ENCODE measurements at regions not wholly inside any gene's neighbourhood (a gene's known extent, or its start where the extent isn't known, plus 50 kb on each side); places are given as distances from the start of the nearest gene placed in this dataset.

- 82% methylated on average over 10 of the region's 10 CpGs for WGBS
Measured at GRCh38 chr18:61949946-61950345, 57.1 kb upstream of the RNF152 start.

GRCh38 chr18:61948846-61949438 is 56.1 kb upstream of the RNF152 start:
- TF ChIP-seq JUND (IDR thresholded peaks at IDR 0.05) (no peak), TAF1 (conservative IDR thresholded peaks at IDR 0.05) (no peak), MAX (IDR thresholded peaks at IDR 0.05) (no peak), EGR1 (IDR thresholded peaks at IDR 0.05; ENCODE audit: low read depth in 2 of 2) (no peak), CTCF (IDR thresholded peaks at IDR 0.05; ENCODE audit: low read depth, low read length, missing input control) (no peak), ATF3 (IDR thresholded peaks at IDR 0.05) (no peak), YY1 (IDR thresholded peaks at IDR 0.05) (no peak), RAD21 (IDR thresholded peaks at IDR 0.05) (no peak), NR2F2 (IDR thresholded peaks at IDR 0.05) (no peak), FOXA1 (IDR thresholded peaks at IDR 0.05) (no peak), REST (IDR thresholded peaks at IDR 0.05) (no peak), ZBTB33 (IDR thresholded peaks at IDR 0.05) (no peak), RXRA (IDR thresholded peaks at IDR 0.05) (no peak), FOXA2 (IDR thresholded peaks at IDR 0.05) (no peak), SP1 (IDR thresholded peaks at IDR 0.05) (no peak)
- Histone ChIP-seq H3K9ac (ENCODE audit: low read depth in 1 of 2, low read length in 2 of 2) (no peak overlapping the region), H3K4me1 (ENCODE audit: control insufficient read depth in 4 of 4, insufficient read depth in 4 of 4, low read length in 3 of 4) (no peaks in the 10 kb centered on the region), H3K27ac (ENCODE audit: low read depth in 1 of 2, low read length in 2 of 2) (no peak overlapping the region), H3K27me3 (ENCODE audit: control insufficient read depth in 4 of 4, insufficient read depth in 4 of 4, low read length in 3 of 4) (no peaks in the 10 kb centered on the region), H3K4me3 (ENCODE audit: low read depth in 1 of 3, low read length in 3 of 3) (no peak overlapping the region), H3K9me3 (ENCODE audit: control insufficient read depth in 4 of 4, low read length in 3 of 4) (no peaks in the 10 kb centered on the region), H3K36me3 (ENCODE audit: control insufficient read depth in 4 of 4, insufficient read depth in 3 of 4, low read depth in 1 of 4, low read length in 3 of 4) (no peaks in the 10 kb centered on the region)
- 87% methylated on average over 6 of the region's 6 CpGs for WGBS
- no peak for DNase-seq (ENCODE audit: low spot score)

More at GRCh38 chr18:61949946-61950345, 57.1 kb upstream of the RNF152 start:
- Histone ChIP-seq H3K9me3 (ENCODE audit: control insufficient read depth in 4 of 4, low read length in 3 of 4) (no peaks in the 10 kb centered on the region), H3K4me1 (ENCODE audit: control insufficient read depth in 4 of 4, insufficient read depth in 4 of 4, low read length in 3 of 4) (no peaks in the 10 kb centered on the region), H3K36me3 (ENCODE audit: control insufficient read depth in 4 of 4, insufficient read depth in 3 of 4, low read depth in 1 of 4, low read length in 3 of 4) (no peaks in the 10 kb centered on the region), H3K27ac (ENCODE audit: low read depth in 1 of 2, low read length in 2 of 2) (no peak overlapping the region), H3K4me3 (ENCODE audit: low read depth in 1 of 3, low read length in 3 of 3) (no peak overlapping the region), H3K9ac (ENCODE audit: low read depth in 1 of 2, low read length in 2 of 2) (no peak overlapping the region), H3K27me3 (ENCODE audit: control insufficient read depth in 4 of 4, insufficient read depth in 4 of 4, low read length in 3 of 4) (no peaks in the 10 kb centered on the region)
- no peak for TF ChIP-seq HNF4G (IDR thresholded peaks at IDR 0.05)
- TF ChIP-seq FOXA1 (IDR thresholded peaks at IDR 0.05), result no peak
- TF ChIP-seq CTCF (IDR thresholded peaks at IDR 0.05; ENCODE audit: low read depth, low read length, missing input control), result no peak
- no peak for TF ChIP-seq YY1 (IDR thresholded peaks at IDR 0.05)
- DNase-seq (ENCODE audit: low spot score), result no peak
